Tibial nerve (tissue), 4 donors: ENCODE measurements at regions not wholly inside any gene's neighbourhood (a gene's known extent, or its start where the extent isn't known, plus 50 kb on each side); places are given as distances from the start of the nearest gene placed in this dataset.

Source experiments
- DNase-seq, 2 donors: peaks; one replicate each; pipeline ENCODE4 v3.0.0-alpha.2; 2019; ENCODE audit warnings: low spot score in 2 of 2
- H3K27ac ChIP-seq, 4 donors: fragments of 200-600 bp; sonication (generic) in 3 of 4; one replicate each; pipeline ENCODE4 v1.5.1; 2017 to 2019; ENCODE audit warnings: mild to moderate bottlenecking in 1 of 4
- H3K27me3 ChIP-seq, 2 donors: fragments of 200-600 bp; sonication (generic) in 1 of 2; one replicate each; pipeline versions ENCODE4 v1.5.1 to v1.6.0; 2017 to 2019
- H3K36me3 ChIP-seq, 3 donors: fragments of 200-600 bp; sonication (generic); one replicate each; pipeline ENCODE4 v1.5.1; 2018 to 2019
- H3K4me1 ChIP-seq, 4 donors: fragments of 200-600 bp; sonication (generic) in 3 of 4; one replicate each; pipeline ENCODE4 v1.5.1; 2017 to 2019
- H3K4me3 ChIP-seq, 4 donors: fragments of 200-600 bp; sonication (generic) in 3 of 4; one replicate each; pipeline ENCODE4 v1.5.1; 2017 to 2019; ENCODE audit warnings: mild to moderate bottlenecking in 1 of 4, moderate library complexity in 1 of 4
- H3K9me3 ChIP-seq, 4 donors: fragments of 200-600 bp; sonication (generic) in 3 of 4; one replicate each; pipeline ENCODE4 v1.5.1; 2017 to 2019
- CTCF ChIP-seq, 5 experiments: fragments of 200-600 bp in 3 of 5; fragments of 450-650 bp in 2 of 5; sonication (generic) in 3 of 5; IDR thresholded peaks; one replicate each; pipeline ENCODE4 v1.5.1; 2016 to 2019; ENCODE audit warnings: antibody characterized with exemption in 5 of 5, mild to moderate bottlenecking in 3 of 5, moderate library complexity in 2 of 5
- EP300 ChIP-seq, 2 donors: sonication (generic); formaldehyde crosslinking; IDR thresholded peaks; one replicate each; pipeline ENCODE4 v1.6.1; 2017; ENCODE audit warnings: antibody characterized with exemption in 2 of 2, mild to moderate bottlenecking in 1 of 2
- POLR2A ChIP-seq, 2 donors: fragments of 450-650 bp; IDR thresholded peaks; one replicate each; pipeline ENCODE4 v1.6.1; 2017; ENCODE audit warnings: antibody characterized with exemption in 2 of 2, mild to moderate bottlenecking in 2 of 2, moderate library complexity in 2 of 2
- WGBS, 2 donors: methylation state at CpG; one replicate each; pipeline ENCODE4 v1.1.5; 2018; 5-methylcytosine and 5-hydroxymethylcytosine counted together

- no peaks in the 10 kb centered on the region for H3K4me1 ChIP-seq
- H3K4me3 ChIP-seq, result no peak overlapping the region
- TF ChIP-seq EP300 (IDR thresholded peaks at IDR 0.05) (no peak), CTCF (IDR thresholded peaks at IDR 0.05) (no peak), POLR2A (IDR thresholded peaks at IDR 0.05) (no peak)
- no peaks in the 10 kb centered on the region for H3K9me3 ChIP-seq
- no peak for DNase-seq
- H3K27me3 ChIP-seq, result no peaks in the 10 kb centered on the region
- no peaks in the 10 kb centered on the region for H3K36me3 ChIP-seq
- no peak overlapping the region for H3K27ac ChIP-seq
Measured at GRCh38 chrX:33465137-33465536, 253.8 kb upstream of the DMD start.

- no peak for DNase-seq
- H3K36me3 ChIP-seq, result no peaks in the 10 kb centered on the region
- H3K9me3 ChIP-seq, result no peaks in the 10 kb centered on the region
- no peaks in the 10 kb centered on the region for H3K4me1 ChIP-seq
- no peak overlapping the region for H3K4me3 ChIP-seq
- H3K27me3 ChIP-seq, result no peaks in the 10 kb centered on the region
- H3K27ac ChIP-seq, result no peak overlapping the region
- WGBS, 2 donors, result 63 to 93% methylated on average over 2 of the region's 2 CpGs
- no peak for TF ChIP-seq EP300 (IDR thresholded peaks at IDR 0.05)
- TF ChIP-seq CTCF (IDR thresholded peaks at IDR 0.05), result no peak
- no peak for TF ChIP-seq POLR2A (IDR thresholded peaks at IDR 0.05)
Measured at GRCh38 chrX:33457102-33457501, 245.8 kb upstream of the DMD start.

DNA sequence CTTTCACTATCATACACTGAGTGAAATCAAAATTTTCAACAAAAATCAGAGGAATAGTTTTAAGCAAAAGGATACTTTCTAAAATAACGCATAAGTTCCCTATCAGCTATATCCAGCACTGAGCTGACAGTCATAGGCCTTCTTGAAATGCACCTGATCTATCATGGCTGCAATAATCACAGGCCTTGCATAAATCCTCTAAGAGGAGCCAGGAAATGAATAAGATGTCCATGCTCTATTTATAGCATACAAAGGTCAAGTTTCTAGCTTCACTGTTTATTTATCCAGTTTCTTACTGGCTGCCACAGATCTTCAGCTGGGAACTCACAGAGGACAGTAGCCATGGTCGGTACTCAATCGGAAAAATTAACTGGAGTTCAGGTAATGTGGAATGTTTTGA lies 235.9 kb upstream of the DMD start:
- H3K36me3 ChIP-seq, result no peaks in the 10 kb centered on the region
- DNase-seq, result no peak
- WGBS, 2 donors, result 59 to 64% methylated on average over 3 of the region's 3 CpGs
- peaks cover 0 to 3% of the 10 kb centered on the region in 2 donors for H3K27me3 ChIP-seq
- no peaks in the 10 kb centered on the region for H3K4me1 ChIP-seq
- H3K9me3 ChIP-seq, result no peaks in the 10 kb centered on the region
- no peak overlapping the region for H3K4me3 ChIP-seq
- TF ChIP-seq POLR2A (IDR thresholded peaks at IDR 0.05), result no peak
- no peak for TF ChIP-seq CTCF (IDR thresholded peaks at IDR 0.05)
- TF ChIP-seq EP300 (IDR thresholded peaks at IDR 0.05), result no peak
- H3K27ac ChIP-seq, result no peak overlapping the region

- DNase-seq, result peak; percentile 21 to 66
- H3K27me3 ChIP-seq, result no peaks in the 10 kb centered on the region
- TF ChIP-seq CTCF (IDR thresholded peaks at IDR 0.05) (peak; percentile 52 to 91 (median 63)), POLR2A (IDR thresholded peaks at IDR 0.05) (no peak), EP300 (IDR thresholded peaks at IDR 0.05) (no peak)
Measured at GRCh38 chrX:33434256-33435092, 223.1 kb upstream of the DMD start.

DNA sequence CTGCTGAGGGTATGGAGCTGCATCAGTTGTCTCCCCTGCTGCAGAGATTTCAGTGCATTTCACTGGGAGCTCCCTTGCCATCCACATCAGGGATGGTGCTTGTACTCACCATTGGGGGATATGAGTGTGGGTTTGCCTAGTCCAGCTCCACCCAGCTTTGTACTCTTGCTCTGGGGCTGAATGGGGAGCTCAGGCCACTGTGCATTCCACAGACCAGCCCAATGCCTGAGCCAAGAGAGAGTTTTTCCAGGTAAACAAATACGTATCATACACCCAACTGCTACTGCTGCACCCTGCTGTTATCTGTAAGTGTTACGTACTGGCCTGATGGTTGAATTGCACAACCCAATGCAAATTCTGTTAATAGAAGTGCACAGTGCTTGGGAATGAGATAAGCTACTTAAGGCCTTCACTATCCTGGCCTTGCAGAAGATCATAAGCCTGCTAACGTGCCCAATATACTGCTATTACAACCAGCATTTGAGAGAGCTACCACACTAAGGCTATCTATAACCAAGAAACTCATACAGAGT lies 205.0 kb upstream of the DMD start:
- no peak overlapping the region for H3K4me3 ChIP-seq
- no peak for TF ChIP-seq EP300 (IDR thresholded peaks at IDR 0.05)
- TF ChIP-seq CTCF (IDR thresholded peaks at IDR 0.05), result no peak
- TF ChIP-seq POLR2A (IDR thresholded peaks at IDR 0.05), result no peak
- H3K9me3 ChIP-seq, result no peaks in the 10 kb centered on the region
- H3K27me3 ChIP-seq, result no peaks in the 10 kb centered on the region
- DNase-seq, result no peak
- no peaks in the 10 kb centered on the region for H3K4me1 ChIP-seq
- WGBS, 2 donors, result 75 to 88% methylated on average over 1 to 3 of the region's 3 CpGs
- no peaks in the 10 kb centered on the region for H3K36me3 ChIP-seq
- H3K27ac ChIP-seq, result no peak overlapping the region

More at GRCh38 chrX:33434256-33435092, 223.1 kb upstream of the DMD start:
- Histone ChIP-seq H3K9me3 (no peaks in the 10 kb centered on the region), H3K27ac (no peak overlapping the region), H3K36me3 (no peaks in the 10 kb centered on the region), H3K4me1 (no peaks in the 10 kb centered on the region), H3K4me3 (no peak overlapping the region)
- 31 to 34% methylated on average over 11 of the region's 11 CpGs for WGBS, 2 donors
